HEK293 (cell line): ENCODE measurements at regions not wholly inside any gene's neighbourhood (a gene's known extent, or its start where the extent isn't known, plus 50 kb on each side); places are given as distances from the start of the nearest gene placed in this dataset.

Experiments
- CTCF ChIA-PET: fragments of 350-600 bp; formaldehyde crosslinking; extraction: SDS; loops from one replicate; lab custom pipeline; 2021; ENCODE audit warnings: antibody characterized with exemption; lab: Yijun Ruan, JAX
- POLR2A ChIA-PET: fragments of 300-600 bp; formaldehyde crosslinking; extraction: SDS; loops from one replicate; lab custom pipeline; 2020; ENCODE audit warnings: antibody characterized with exemption, inconsistent platforms; lab: Yijun Ruan, JAX
- H3K27ac ChIP-seq: fragments of 200-500 bp; sonication (Bioruptor generic); 2 replicates; pipeline ENCODE4 v1.5.1; 2014; ENCODE audit warnings: low read depth, low read length, control low read depth, inconsistent platforms; ENCODE audit errors: extremely low read depth
- H3K36me3 ChIP-seq, 2 experiments: fragments of 200-500 bp in 1 of 2; sonication (Bioruptor generic) in 1 of 2; 1 replicate in 1 of 2; 2 replicates in 1 of 2; pipeline ENCODE4 v1.5.1; 2014 to 2017; ENCODE audit warnings: inconsistent platforms in 2 of 2, low read length in 2 of 2; ENCODE audit not compliant: control insufficient read depth in 2 of 2, insufficient read depth in 1 of 2
- H3K4me1 ChIP-seq: fragments of 200-500 bp; sonication (Bioruptor generic); 2 replicates; pipeline ENCODE4 v1.5.1; 2014; ENCODE audit warnings: mild to moderate bottlenecking, low read length, inconsistent platforms; ENCODE audit not compliant: control insufficient read depth, insufficient read depth
- H3K4me3 ChIP-seq: 2 replicates; pipeline ENCODE4 v1.5.1; 2011; ENCODE audit warnings: low read depth, mild to moderate bottlenecking, control low read depth, low read length, moderate library complexity
- H3K9me3 ChIP-seq: fragments of 200-500 bp; sonication (Bioruptor generic); 2 replicates; pipeline ENCODE4 v1.5.1; 2014; ENCODE audit warnings: low read depth, low read length, inconsistent platforms; ENCODE audit not compliant: control insufficient read depth, insufficient read depth
- GFI1B ChIP-seq: fragments of 450-650 bp; formaldehyde crosslinking; IDR thresholded peaks from 2 replicates; pipeline ENCODE4 v1.5.1; 2016; ENCODE audit warnings: missing biosample characterization, missing genetic modification characterization
- GLIS1 ChIP-seq: fragments of 450-650 bp; formaldehyde crosslinking; IDR thresholded peaks from 2 replicates; pipeline ENCODE4 v1.5.1; 2016; ENCODE audit warnings: missing biosample characterization, missing genetic modification characterization
- MEIS1 ChIP-seq: sonication (generic); formaldehyde crosslinking; IDR thresholded peaks from 2 replicates; pipeline ENCODE4 v1.8.1; 2022; ENCODE audit warnings: missing genetic modification reagents, mild to moderate bottlenecking, borderline replicate concordance
- SCRT2 ChIP-seq: fragments of 450-650 bp; formaldehyde crosslinking; IDR thresholded peaks from 2 replicates; pipeline ENCODE4 v1.5.1; 2016; ENCODE audit warnings: missing biosample characterization, missing genetic modification characterization
- WT1 ChIP-seq: fragments of 450-650 bp; formaldehyde crosslinking; IDR thresholded peaks from 2 replicates; pipeline ENCODE4 v1.5.1; 2016; ENCODE audit warnings: missing biosample characterization, missing genetic modification characterization
- YY2 ChIP-seq: fragments of 450-650 bp; formaldehyde crosslinking; IDR thresholded peaks from 2 replicates; pipeline ENCODE4 v1.5.1; 2016; ENCODE audit warnings: missing biosample characterization, missing genetic modification characterization
- ZBTB17 ChIP-seq: fragments of 450-650 bp; formaldehyde crosslinking; IDR thresholded peaks from 2 replicates; pipeline ENCODE4 v1.5.1; 2016; ENCODE audit warnings: missing biosample characterization, missing genetic modification characterization
- ZBTB20 ChIP-seq: fragments of 450-650 bp; formaldehyde crosslinking; IDR thresholded peaks from 2 replicates; pipeline ENCODE4 v1.5.1; 2016; ENCODE audit warnings: missing biosample characterization, missing genetic modification characterization
- ZBTB48 ChIP-seq: fragments of 450-650 bp; formaldehyde crosslinking; IDR thresholded peaks from 2 replicates; pipeline ENCODE4 v1.5.1; 2016; ENCODE audit warnings: missing biosample characterization, missing genetic modification characterization
- ZBTB7A ChIP-seq: fragments of 450-650 bp; formaldehyde crosslinking; IDR thresholded peaks from 2 replicates; pipeline ENCODE4 v1.5.1; 2016; ENCODE audit warnings: low read depth, missing biosample characterization, missing genetic modification characterization
- ZNF114 ChIP-seq: fragments of 450-650 bp; formaldehyde crosslinking; IDR thresholded peaks from 2 replicates; pipeline ENCODE4 v1.5.0; 2017; ENCODE audit warnings: missing biosample characterization, missing genetic modification characterization
- ZNF148 ChIP-seq: fragments of 450-650 bp; formaldehyde crosslinking; IDR thresholded peaks from 2 replicates; pipeline ENCODE4 v1.5.0; 2017; ENCODE audit warnings: missing biosample characterization, missing genetic modification characterization, borderline replicate concordance
- ZNF169 ChIP-seq: fragments of 450-650 bp; formaldehyde crosslinking; IDR thresholded peaks from 2 replicates; pipeline ENCODE4 v1.5.1; 2016; ENCODE audit warnings: missing biosample characterization, missing genetic modification characterization
- ZNF18 ChIP-seq: fragments of 450-650 bp; formaldehyde crosslinking; IDR thresholded peaks from 2 replicates; pipeline ENCODE4 v1.5.1; 2016; ENCODE audit warnings: missing biosample characterization, missing genetic modification characterization
- ZNF19 ChIP-seq: fragments of 450-650 bp; formaldehyde crosslinking; IDR thresholded peaks from 2 replicates; pipeline ENCODE4; 2016; ENCODE audit warnings: missing biosample characterization, missing genetic modification characterization, low read depth
- ZNF2 ChIP-seq: fragments of 450-650 bp; formaldehyde crosslinking; IDR thresholded peaks from 2 replicates; pipeline ENCODE4 v1.5.1; 2016; ENCODE audit warnings: missing biosample characterization, missing genetic modification characterization
- ZNF24 ChIP-seq: fragments of 450-650 bp; formaldehyde crosslinking; IDR thresholded peaks from 2 replicates; pipeline ENCODE4 v1.5.1; 2016; ENCODE audit warnings: missing biosample characterization, missing genetic modification characterization
- ZNF585B ChIP-seq: fragments of 450-650 bp; formaldehyde crosslinking; IDR thresholded peaks from 2 replicates; pipeline ENCODE4 v1.5.1; 2016; ENCODE audit warnings: missing biosample characterization, missing genetic modification characterization
- ZNF624 ChIP-seq: fragments of 450-650 bp; formaldehyde crosslinking; IDR thresholded peaks from 2 replicates; pipeline ENCODE4 v1.5.1; 2017; ENCODE audit warnings: missing biosample characterization, missing genetic modification characterization
- ZNF692 ChIP-seq: fragments of 450-650 bp; formaldehyde crosslinking; IDR thresholded peaks from 2 replicates; pipeline ENCODE4 v1.5.1; 2016; ENCODE audit warnings: missing biosample characterization, missing genetic modification characterization
- ZNF747 ChIP-seq: fragments of 450-650 bp; formaldehyde crosslinking; IDR thresholded peaks from 2 replicates; pipeline ENCODE4 v1.5.1; 2016; ENCODE audit warnings: missing biosample characterization, missing genetic modification characterization
- ZNF792 ChIP-seq: fragments of 450-650 bp; formaldehyde crosslinking; IDR thresholded peaks from 2 replicates; pipeline ENCODE4 v1.5.1; 2016; ENCODE audit warnings: missing biosample characterization, missing genetic modification characterization
- ZSCAN23 ChIP-seq: fragments of 450-650 bp; formaldehyde crosslinking; IDR thresholded peaks from 2 replicates; pipeline ENCODE4 v1.5.1; 2016; ENCODE audit warnings: missing biosample characterization, missing genetic modification characterization

GRCh38 chr7:86202833-86203232 is 440.9 kb upstream of the GRM3 start:
- Histone ChIP-seq H3K27ac (no peak overlapping the region), H3K4me1 (no peaks in the 10 kb centered on the region), H3K36me3 (no peaks in the 10 kb centered on the region), H3K4me3 (no peak overlapping the region)
- POLR2A ChIA-PET, result no interaction called here
- TF ChIP-seq MEIS1 (CRISPR knock-in tag) (no peak), ZNF18 (tag by site-specific recombination) (no peak), ZNF169 (tag by site-specific recombination) (no peak), ZNF148 (tag by site-specific recombination) (no peak), ZNF585B (tag by site-specific recombination) (no peak), WT1 (tag by site-specific recombination) (no peak), ZSCAN23 (tag by site-specific recombination) (no peak)
- TF ChIP-seq, all 188 proteins: peak for 0
- no peaks in the 10 kb centered on the region for H3K9me3 ChIP-seq
- CTCF ChIA-PET, result no interaction called here

GRCh38 chr7:86201767-86202166 is 441.9 kb upstream of the GRM3 start:
- Histone ChIP-seq H3K4me1 (no peaks in the 10 kb centered on the region), H3K9me3 (no peaks in the 10 kb centered on the region), H3K27ac (no peak overlapping the region), H3K36me3 (no peaks in the 10 kb centered on the region), H3K4me3 (no peak overlapping the region)
- POLR2A ChIA-PET, result no interaction called here
- TF ChIP-seq GFI1B (tag by site-specific recombination) (no peak), ZNF19 (tag by site-specific recombination) (no peak), SCRT2 (no peak), YY2 (no peak), ZNF692 (tag by site-specific recombination) (no peak), ZNF114 (no peak), ZBTB17 (no peak), ZNF2 (tag by site-specific recombination) (no peak), ZBTB20 (tag by site-specific recombination) (no peak), ZNF24 (no peak), ZNF792 (tag by site-specific recombination) (no peak), ZBTB7A (tag by site-specific recombination) (no peak), GLIS1 (tag by site-specific recombination) (no peak), ZNF624 (tag by site-specific recombination) (no peak), ZNF747 (tag by site-specific recombination) (no peak), ZBTB48 (tag by site-specific recombination) (no peak)
- CTCF ChIA-PET, result no interaction called here
